ENCODE measurements at regions not wholly inside any gene's neighbourhood (a gene's known extent, or its start where the extent isn't known, plus 50 kb on each side); places are given as distances from the start of the nearest gene placed in this dataset.
"Not testable (repeated sequence)": the region's sequence is repeated elsewhere in the genome, so short reads cannot be mapped to it uniquely, and the experiment has no call there.

DNA sequence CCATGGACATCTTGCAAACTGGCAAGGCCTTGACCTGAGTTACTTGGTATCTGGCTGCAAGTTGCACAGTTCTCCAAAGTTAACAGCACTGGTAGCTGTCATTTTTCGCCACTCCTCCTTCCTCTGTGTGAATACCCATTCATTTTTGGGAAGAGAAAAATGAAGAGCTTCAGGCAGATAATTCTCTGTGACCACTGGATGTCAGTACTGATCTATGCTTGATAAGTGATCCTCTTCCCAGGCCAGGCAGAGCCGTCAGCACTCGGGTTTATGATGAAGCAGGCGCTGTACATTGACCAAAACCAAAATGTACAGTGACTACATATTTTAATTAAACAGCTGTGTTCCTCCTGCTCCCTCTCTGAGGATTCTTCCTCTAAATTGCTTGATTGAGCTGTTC is 55.9 kb upstream of the PDZD8 start:
- no peak overlapping the region for H3K4me3 ChIP-seq (ENCODE audit: low read depth in 1 of 3, low read length in 3 of 3)
- H3K9me3 ChIP-seq (ENCODE audit: control insufficient read depth in 4 of 4, low read length in 3 of 4) = no peaks in the 10 kb centered on the region
- WGBS = 66% methylated on average over 4 of the region's 4 CpGs
- no peak overlapping the region for H3K9ac ChIP-seq (ENCODE audit: low read depth in 1 of 2, low read length in 2 of 2)
- TF ChIP-seq, protein P1, sequence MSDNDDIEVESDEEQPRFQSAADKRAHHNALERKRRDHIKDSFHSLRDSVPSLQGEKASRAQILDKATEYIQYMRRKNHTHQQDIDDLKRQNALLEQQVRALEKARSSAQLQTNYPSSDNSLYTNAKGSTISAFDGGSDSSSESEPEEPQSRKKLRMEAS (IDR thresholded peaks at IDR 0.05) = no peak
- TF ChIP-seq, protein P2, sequence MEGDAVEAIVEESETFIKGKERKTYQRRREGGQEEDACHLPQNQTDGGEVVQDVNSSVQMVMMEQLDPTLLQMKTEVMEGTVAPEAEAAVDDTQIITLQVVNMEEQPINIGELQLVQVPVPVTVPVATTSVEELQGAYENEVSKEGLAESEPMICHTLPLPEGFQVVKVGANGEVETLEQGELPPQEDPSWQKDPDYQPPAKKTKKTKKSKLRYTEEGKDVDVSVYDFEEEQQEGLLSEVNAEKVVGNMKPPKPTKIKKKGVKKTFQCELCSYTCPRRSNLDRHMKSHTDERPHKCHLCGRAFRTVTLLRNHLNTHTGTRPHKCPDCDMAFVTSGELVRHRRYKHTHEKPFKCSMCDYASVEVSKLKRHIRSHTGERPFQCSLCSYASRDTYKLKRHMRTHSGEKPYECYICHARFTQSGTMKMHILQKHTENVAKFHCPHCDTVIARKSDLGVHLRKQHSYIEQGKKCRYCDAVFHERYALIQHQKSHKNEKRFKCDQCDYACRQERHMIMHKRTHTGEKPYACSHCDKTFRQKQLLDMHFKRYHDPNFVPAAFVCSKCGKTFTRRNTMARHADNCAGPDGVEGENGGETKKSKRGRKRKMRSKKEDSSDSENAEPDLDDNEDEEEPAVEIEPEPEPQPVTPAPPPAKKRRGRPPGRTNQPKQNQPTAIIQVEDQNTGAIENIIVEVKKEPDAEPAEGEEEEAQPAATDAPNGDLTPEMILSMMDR (IDR thresholded peaks at IDR 0.05; ENCODE audit: low read depth, low read length, missing input control) = peak; percentile 20
- no peak for TF ChIP-seq YY1 (IDR thresholded peaks at IDR 0.05)
- TF ChIP-seq EGR1 (IDR thresholded peaks at IDR 0.05; ENCODE audit: low read depth in 2 of 2) = no peak
- no peak for TF ChIP-seq RXRA (IDR thresholded peaks at IDR 0.05)
- TF ChIP-seq FOXA2 (IDR thresholded peaks at IDR 0.05) = no peak
- TF ChIP-seq GABPA (IDR thresholded peaks at IDR 0.05 in 1 of 2, conservative IDR thresholded peaks at IDR 0.05 in 1 of 2) = no peak
- TF ChIP-seq FOXA1 (IDR thresholded peaks at IDR 0.05) = no peak
- peak; percentile 68 to 73 for TF ChIP-seq RAD21 (IDR thresholded peaks at IDR 0.05)
- no peak for DNase-seq (ENCODE audit: low spot score)
- H3K36me3 ChIP-seq (ENCODE audit: control insufficient read depth in 4 of 4, insufficient read depth in 3 of 4, low read depth in 1 of 4, low read length in 3 of 4) = no peaks in the 10 kb centered on the region
- H3K4me1 ChIP-seq (ENCODE audit: control insufficient read depth in 4 of 4, insufficient read depth in 4 of 4, low read length in 3 of 4) = no peaks in the 10 kb centered on the region
- H3K27me3 ChIP-seq (ENCODE audit: control insufficient read depth in 4 of 4, insufficient read depth in 4 of 4, low read length in 3 of 4) = no peaks in the 10 kb centered on the region
- H3K27ac ChIP-seq (ENCODE audit: low read depth in 1 of 2, low read length in 2 of 2) = no peak overlapping the region

DNA sequence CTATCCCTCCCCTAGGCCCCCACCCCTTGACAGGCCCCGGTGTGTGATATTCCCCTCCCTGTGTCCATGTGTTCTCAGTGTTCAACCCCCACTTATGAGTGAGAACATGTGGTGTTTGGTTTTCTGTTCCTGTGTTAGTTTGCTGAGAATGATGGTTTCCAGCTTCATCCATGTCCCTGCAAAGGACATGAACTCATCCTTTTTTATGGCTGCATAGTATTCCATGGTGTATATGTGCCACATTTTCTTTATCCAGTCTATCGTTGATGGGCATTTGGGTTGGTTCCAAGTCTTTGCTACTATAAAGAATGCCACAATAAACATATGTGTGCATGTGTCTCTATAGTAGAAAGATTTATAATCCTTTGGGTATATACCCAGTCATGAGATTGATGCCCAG is 55.3 kb upstream of the PDZD8 start:
- not testable (repeated sequence) for H3K36me3 ChIP-seq (ENCODE audit: control insufficient read depth in 4 of 4, insufficient read depth in 3 of 4, low read depth in 1 of 4, low read length in 3 of 4); H3K4me3 ChIP-seq (ENCODE audit: low read depth in 1 of 3, low read length in 3 of 3); DNase-seq (ENCODE audit: low spot score); H3K9ac ChIP-seq (ENCODE audit: low read depth in 1 of 2, low read length in 2 of 2); H3K4me1 ChIP-seq (ENCODE audit: control insufficient read depth in 4 of 4, insufficient read depth in 4 of 4, low read length in 3 of 4); H3K27me3 ChIP-seq (ENCODE audit: control insufficient read depth in 4 of 4, insufficient read depth in 4 of 4, low read length in 3 of 4); H3K27ac ChIP-seq (ENCODE audit: low read depth in 1 of 2, low read length in 2 of 2); H3K9me3 ChIP-seq (ENCODE audit: control insufficient read depth in 4 of 4, low read length in 3 of 4)
- WGBS = 92% methylated on average over 2 of the region's 2 CpGs

DNA sequence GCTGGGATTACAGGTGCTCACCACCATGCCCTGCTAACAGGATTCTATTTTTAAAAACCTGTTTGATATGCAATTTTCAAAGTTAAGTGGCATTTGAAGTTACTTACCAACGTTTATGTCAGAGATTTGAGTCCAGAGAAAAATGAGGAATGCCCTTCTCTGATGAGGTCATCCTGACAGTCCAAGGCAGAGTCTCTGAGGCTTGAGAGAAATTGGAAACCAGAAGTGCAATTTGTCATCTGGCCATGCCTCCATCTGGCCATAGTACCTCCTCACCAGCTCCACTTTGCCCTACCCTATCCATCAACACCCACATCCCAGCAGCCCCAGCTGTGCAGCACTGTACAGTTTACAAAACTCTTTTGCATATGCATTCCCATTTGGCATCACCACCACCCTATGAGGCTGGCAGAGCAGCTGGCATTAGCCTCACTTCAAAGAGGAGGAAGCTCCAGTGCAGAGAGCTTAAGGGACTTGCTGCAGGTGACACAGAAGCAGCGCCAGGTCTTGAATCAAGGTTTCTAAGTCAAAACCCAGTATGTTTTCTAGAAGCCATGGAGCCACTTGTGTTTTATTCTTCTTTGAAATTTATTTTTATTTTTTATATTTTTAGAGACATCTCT is 54.5 kb upstream of the PDZD8 start:
- Histone ChIP-seq H3K4me3 (ENCODE audit: low read depth in 1 of 3, low read length in 3 of 3) (no peak overlapping the region), H3K4me1 (ENCODE audit: control insufficient read depth in 4 of 4, insufficient read depth in 4 of 4, low read length in 3 of 4) (no peaks in the 10 kb centered on the region), H3K9ac (ENCODE audit: low read depth in 1 of 2, low read length in 2 of 2) (no peak overlapping the region), H3K9me3 (ENCODE audit: control insufficient read depth in 4 of 4, low read length in 3 of 4) (no peaks in the 10 kb centered on the region), H3K36me3 (ENCODE audit: control insufficient read depth in 4 of 4, insufficient read depth in 3 of 4, low read depth in 1 of 4, low read length in 3 of 4) (no peaks in the 10 kb centered on the region), H3K27me3 (ENCODE audit: control insufficient read depth in 4 of 4, insufficient read depth in 4 of 4, low read length in 3 of 4) (no peaks in the 10 kb centered on the region), H3K27ac (ENCODE audit: low read depth in 1 of 2, low read length in 2 of 2) (no peak overlapping the region)
- DNase-seq (ENCODE audit: low spot score) = no peak
- WGBS = 60% methylated on average over 2 of the region's 2 CpGs
- no peak for TF ChIP-seq FOXA2 (IDR thresholded peaks at IDR 0.05)
- TF ChIP-seq, protein P2 (IDR thresholded peaks at IDR 0.05; ENCODE audit: low read depth, low read length, missing input control) = no peak
- TF ChIP-seq YY1 (IDR thresholded peaks at IDR 0.05) = no peak
- TF ChIP-seq TAF1 (conservative IDR thresholded peaks at IDR 0.05) = no peak
- no peak for TF ChIP-seq JUND (IDR thresholded peaks at IDR 0.05)
- no peak for TF ChIP-seq SP1 (IDR thresholded peaks at IDR 0.05)
- TF ChIP-seq, protein P1 (IDR thresholded peaks at IDR 0.05) = no peak
- TF ChIP-seq HNF4A (conservative IDR thresholded peaks at IDR 0.05) = no peak
- no peak for TF ChIP-seq EGR1 (IDR thresholded peaks at IDR 0.05; ENCODE audit: low read depth in 2 of 2)
- TF ChIP-seq GABPA (IDR thresholded peaks at IDR 0.05 in 1 of 2, conservative IDR thresholded peaks at IDR 0.05 in 1 of 2) = no peak
- no peak for TF ChIP-seq FOXA1 (IDR thresholded peaks at IDR 0.05)
- TF ChIP-seq, protein P3, sequence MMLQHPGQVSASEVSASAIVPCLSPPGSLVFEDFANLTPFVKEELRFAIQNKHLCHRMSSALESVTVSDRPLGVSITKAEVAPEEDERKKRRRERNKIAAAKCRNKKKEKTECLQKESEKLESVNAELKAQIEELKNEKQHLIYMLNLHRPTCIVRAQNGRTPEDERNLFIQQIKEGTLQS (IDR thresholded peaks at IDR 0.05) = no peak
- no peak for TF ChIP-seq NR2F2 (IDR thresholded peaks at IDR 0.05)
- TF ChIP-seq, protein P4, sequence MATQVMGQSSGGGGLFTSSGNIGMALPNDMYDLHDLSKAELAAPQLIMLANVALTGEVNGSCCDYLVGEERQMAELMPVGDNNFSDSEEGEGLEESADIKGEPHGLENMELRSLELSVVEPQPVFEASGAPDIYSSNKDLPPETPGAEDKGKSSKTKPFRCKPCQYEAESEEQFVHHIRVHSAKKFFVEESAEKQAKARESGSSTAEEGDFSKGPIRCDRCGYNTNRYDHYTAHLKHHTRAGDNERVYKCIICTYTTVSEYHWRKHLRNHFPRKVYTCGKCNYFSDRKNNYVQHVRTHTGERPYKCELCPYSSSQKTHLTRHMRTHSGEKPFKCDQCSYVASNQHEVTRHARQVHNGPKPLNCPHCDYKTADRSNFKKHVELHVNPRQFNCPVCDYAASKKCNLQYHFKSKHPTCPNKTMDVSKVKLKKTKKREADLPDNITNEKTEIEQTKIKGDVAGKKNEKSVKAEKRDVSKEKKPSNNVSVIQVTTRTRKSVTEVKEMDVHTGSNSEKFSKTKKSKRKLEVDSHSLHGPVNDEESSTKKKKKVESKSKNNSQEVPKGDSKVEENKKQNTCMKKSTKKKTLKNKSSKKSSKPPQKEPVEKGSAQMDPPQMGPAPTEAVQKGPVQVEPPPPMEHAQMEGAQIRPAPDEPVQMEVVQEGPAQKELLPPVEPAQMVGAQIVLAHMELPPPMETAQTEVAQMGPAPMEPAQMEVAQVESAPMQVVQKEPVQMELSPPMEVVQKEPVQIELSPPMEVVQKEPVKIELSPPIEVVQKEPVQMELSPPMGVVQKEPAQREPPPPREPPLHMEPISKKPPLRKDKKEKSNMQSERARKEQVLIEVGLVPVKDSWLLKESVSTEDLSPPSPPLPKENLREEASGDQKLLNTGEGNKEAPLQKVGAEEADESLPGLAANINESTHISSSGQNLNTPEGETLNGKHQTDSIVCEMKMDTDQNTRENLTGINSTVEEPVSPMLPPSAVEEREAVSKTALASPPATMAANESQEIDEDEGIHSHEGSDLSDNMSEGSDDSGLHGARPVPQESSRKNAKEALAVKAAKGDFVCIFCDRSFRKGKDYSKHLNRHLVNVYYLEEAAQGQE (IDR thresholded peaks at IDR 0.05) = no peak
- no peak for TF ChIP-seq RAD21 (IDR thresholded peaks at IDR 0.05)
- TF ChIP-seq HNF4G (IDR thresholded peaks at IDR 0.05) = no peak
